Neural cell (in vitro differentiated cells): ENCODE measurements at regions not wholly inside any gene's neighbourhood (a gene's known extent, or its start where the extent isn't known, plus 50 kb on each side); places are given as distances from the start of the nearest gene placed in this dataset.

ENCODE experiments used
- CTCF ChIP-seq: fragments of 450-650 bp; IDR thresholded peaks from 2 replicates; pipeline ENCODE4 v1.5.1; 2014; ENCODE audit warnings: antibody characterized with exemption, mild to moderate bottlenecking, moderate library complexity; ENCODE audit not compliant: poor library complexity, severe bottlenecking
- EZH2 ChIP-seq: fragments of 200-600, 300-800 bp; shearing (Covaris generic), sonication (generic); IDR thresholded peaks from 2 replicates; pipeline ENCODE4 v1.6.1; 2014; ENCODE audit warnings: antibody characterized with exemption, low read length, borderline replicate concordance, mild to moderate bottlenecking; ENCODE audit not compliant: insufficient read depth, poor library complexity, severe bottlenecking
- POLR2AphosphoS5 ChIP-seq: IDR thresholded peaks from 2 replicates; pipeline ENCODE4 v1.6.1; 2012

DNA sequence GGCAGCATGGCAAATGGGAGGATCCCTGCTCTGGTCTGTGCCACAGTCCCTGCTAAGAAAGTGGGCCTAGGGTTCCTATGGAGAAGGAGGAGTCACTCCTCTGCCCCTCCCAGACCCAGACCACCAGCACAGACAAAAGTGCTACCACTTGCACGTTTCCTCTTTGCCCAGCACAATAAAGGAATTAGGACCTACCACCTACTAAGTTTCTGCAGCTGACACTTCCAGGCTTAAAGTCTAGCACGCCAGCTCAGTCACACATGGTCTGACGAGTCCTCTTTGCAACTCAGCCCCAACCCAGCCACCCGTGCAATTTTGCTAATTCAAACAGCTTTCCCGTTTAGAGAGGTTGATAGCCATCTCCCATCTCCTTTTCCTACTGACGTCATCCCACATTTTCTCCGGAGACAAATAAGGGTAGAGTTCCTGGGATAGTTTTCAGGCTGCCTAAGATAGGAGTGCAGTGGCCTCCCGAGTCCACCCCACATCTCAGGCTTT is 66.2 kb upstream of the PTGR2 start:
- TF ChIP-seq EZH2 (no peak), POLR2AphosphoS5 (no peak), CTCF (no peak)
